Effector CD4-positive, alpha-beta T cell (primary cell): ENCODE measurements at regions not wholly inside any gene's neighbourhood (a gene's known extent, or its start where the extent isn't known, plus 50 kb on each side); places are given as distances from the start of the nearest gene placed in this dataset.

Experiments
- DNase-seq: peaks from one replicate; pipeline ENCODE4 v3.0.0-alpha.2; 2020

DNA sequence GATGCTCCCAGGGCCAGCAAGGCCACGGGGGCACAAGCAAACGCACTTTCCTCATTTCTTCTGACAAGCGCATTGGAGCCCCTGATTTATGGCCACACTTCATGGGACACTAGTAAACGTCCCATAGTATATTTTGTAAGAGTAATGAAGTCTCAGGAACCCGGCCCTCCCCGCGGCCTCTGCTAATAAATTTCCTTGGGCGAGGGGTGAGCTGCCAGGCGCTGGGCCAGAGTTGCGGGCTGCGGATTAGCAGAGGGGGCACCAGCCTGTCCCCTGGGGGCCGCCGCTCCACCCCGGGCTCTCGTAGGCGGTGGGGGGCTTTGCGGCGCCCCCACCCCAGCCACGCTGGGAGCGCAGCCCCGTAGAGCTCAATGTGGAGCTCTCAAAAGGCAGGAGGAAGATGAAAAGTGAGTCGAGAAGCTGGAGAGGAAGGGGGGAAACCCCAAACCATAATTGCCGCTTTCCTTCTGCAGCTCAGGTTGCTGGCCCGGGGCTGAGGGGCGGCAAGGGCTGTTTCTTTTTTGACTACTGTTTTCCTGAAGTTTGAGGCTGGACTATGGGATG, 173.6 kb downstream of the CDC5L start:
- DNase-seq: no peak

DNA sequence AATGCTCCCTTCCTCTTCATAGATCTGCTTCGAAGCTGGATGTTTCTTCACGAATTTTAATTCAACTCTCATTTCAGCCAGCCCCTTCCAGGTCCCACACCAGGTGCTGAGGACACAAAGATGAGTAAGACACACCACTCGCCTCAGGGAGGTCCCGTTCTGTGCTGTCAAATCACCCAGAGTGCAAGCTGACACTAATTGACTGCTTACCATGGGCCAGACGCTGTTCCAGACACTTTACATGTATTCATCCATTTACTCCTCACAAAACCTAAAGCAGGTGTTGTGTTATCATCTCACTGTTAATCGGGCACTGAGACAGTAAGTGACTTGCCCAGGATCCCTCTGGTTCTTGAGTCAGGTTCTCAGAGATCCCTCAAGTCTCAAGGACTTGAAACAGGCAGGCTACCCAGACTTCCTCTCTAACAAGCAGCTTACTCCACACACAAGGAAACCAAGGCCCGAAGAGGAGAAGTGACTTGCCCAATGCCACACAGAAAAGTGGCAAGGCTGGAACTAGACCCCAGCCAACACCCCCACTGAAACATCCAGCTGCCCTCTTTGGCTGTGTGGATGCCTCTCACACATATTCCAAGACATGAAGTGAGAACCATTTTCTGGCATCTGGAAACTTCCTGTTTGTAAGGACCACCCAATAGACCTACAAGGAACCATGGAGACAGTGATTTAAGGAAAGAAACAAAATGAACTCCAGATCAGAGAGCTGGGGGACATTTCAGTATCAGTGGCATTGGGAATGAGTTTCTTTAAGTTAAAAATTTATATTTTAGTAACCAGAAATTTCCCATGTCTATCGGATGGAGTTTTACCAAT, 174.5 kb downstream of the CDC5L start:
- no peak for DNase-seq

DNA sequence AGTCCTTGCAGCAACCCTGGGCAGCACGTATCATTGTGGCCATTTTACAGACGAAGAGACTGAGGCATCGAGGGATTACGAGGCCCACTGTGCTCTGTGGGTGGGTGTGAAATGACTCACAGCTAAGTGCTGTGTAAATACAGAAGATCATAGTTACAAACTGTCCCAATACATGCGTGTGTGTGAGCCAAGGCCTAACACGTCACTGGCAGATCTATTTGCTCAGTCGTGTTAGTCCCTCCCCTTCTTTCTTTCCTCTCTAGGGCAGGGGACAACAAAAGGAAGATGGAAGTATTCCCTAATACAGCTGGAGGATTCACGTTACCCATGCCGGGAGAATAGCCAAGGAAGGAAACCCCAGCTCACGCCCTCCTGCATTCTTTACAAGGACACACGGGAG, 175.9 kb downstream of the CDC5L start:
- DNase-seq: no peak

DNA sequence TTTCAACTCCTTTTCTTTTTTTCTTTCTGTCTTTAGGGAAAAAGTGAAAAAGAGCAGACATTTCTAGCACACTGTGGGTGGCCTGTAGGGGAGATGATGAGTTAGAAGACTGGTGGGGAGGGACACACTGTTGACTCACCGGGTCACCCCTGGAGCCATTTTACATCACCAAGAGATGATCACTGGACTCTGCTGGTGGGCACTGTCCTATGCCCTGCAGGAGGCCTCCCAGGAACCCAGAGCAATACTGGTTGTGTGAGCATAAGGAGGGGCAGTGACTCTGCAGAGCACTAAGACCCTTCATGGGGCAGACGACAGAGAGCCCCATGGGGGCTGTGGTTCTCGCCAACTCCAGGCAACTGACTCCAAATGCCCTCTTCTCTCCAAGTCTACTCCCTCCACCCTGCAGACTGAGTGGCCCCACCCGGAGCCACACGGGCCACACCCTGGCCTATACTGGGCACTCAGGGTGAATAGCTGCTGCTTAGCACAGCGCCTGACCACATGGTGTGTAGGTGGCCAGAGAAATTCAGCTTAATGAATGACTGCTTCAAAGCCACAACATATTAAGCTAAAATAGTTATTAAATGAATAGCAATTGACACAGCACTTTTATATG, 177.5 kb downstream of the CDC5L start:
- DNase-seq: no peak

DNA sequence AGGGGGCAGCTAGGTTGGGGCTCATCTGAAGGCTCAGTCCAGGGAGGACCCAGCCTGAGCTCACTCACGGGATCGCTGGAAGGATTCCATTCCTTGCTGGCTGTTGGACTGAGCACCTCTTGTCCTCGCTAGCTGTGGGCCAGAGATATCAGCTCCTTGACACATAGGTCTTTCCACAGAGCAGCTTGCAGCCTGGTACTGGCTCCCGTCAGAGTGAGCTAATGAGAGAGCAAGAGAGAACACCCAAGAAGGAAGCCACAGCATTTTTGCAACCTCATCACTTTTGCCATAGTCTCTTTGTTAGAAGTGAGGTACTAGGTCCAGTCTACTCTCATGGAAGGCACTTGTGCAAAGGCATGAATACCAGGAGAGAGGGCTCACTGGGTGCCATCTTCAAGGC, 179.9 kb downstream of the CDC5L start:
- DNase-seq: no peak

DNA sequence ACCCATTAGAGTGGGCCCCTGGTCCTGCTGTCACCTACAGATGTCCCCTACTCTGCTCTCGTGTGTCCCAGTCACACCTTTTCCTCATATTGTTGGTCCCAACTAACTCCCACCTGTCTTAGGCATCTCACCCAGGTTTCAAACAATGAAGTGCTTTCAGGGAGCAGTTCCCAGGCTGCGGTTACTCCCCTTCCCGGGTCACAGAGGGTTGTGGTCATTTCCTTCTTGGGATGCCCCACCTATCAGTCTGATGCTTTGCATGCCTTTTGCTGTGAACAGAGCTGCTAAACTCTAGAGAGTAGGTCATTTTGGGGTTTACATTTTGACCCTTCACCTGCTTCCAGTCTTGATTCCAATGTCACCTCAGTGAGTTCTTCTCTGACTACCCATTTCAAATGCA, 181.6 kb downstream of the CDC5L start:
- DNase-seq: no peak

DNA sequence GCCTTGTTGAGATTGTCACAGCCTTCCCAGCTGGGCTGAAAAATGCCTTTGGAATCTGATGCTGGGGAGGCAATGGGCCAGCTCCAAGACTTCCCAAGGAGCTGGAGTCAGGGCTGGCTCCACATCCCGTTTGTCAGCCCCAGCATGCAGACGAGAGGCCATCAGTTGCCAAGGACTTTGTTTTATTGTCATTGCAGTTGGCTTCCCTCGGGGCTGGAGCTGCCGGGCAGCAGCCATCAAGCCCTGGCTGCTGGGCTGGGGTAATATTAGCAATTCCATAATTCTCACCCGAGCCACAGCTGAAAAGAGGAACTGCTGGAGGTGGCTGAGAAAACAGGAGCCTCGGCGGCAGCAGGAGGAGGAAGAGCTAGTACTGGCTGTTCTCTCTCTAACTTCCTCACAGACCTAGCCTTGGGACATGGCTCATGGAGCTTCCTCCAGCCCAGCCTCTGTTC, 182.5 kb downstream of the CDC5L start:
- no peak for DNase-seq

DNA sequence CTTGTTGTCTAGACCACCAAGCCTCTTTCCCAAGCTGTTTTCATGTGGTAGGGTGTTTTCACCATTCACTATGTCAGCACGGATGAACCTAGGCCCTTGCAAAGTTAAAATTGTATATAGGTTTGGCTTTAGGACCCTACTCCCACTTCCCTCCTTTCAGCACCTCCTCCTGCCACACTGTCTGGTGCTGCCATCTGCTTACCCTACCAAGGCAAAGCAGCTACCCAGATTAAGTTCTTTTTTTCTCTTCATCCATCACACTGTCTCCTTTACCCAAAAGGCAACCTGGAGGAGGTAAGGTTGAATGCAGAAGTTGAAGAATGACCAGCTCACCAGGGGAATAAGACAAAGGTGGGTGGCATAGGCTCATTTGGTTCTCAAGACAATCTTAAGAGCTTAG, 184.0 kb downstream of the CDC5L start:
- DNase-seq: no peak

DNA sequence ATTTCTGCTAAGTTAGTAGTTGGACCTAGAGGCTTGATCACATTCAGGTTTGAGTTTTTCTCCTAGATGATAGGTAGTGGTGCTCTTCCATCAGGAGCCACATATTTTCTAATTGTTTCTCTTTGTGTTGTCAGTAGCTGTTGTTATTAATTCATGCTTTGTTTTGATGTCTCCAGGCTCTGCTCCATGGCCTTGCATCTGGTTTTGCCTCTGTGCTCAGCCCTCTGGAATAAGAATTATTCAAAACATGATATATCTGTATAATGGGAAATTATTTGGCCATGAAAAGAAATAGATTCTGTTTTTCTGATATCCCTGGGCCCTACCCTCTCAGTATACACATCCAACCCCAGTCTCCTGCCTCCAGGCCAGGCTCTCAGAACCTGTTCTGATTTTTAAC, 184.8 kb downstream of the CDC5L start:
- DNase-seq: no peak

DNA sequence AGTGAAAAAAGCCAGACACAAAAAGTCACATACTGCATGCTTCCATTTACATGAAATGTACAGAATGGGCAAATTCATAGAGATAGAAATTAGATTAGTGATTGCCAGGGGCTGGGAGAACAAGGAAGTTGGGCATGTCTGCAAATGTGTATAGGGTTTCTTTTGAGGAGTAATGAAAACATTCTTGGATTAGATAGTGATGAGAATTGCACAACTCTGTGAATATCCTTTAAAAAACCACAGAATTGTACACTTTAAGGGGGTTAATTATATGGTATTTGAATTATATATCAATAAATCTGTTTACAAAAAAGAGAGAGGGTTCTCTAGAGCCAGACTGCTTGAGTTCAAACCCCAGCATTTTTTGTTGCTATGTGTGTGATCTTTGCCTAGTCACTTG, 188.1 kb downstream of the CDC5L start:
- no peak for DNase-seq

DNA sequence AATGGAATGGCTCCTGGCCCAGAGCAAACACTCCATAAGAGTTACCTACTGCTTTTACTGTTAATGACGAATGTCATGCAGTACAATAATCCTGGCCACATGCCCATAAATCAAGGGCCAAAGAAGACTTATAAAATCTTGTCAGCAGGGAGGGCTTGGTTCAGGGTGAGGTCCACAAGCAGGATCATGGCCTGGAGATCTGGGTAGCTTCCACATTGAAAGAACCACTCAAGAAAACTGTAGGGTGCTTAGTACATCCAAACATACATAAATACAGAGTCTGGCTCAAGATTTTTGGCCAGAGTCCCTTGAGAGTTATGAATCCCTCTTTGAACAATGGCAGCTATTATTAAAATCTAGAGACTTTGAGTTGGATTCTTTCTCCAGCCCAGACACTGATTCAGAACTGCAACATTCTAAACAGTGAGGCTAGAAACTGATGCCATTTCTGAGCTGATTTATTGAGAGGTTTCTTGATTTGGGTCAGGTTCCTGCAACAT, 188.7 kb downstream of the CDC5L start:
- DNase-seq: no peak

DNA sequence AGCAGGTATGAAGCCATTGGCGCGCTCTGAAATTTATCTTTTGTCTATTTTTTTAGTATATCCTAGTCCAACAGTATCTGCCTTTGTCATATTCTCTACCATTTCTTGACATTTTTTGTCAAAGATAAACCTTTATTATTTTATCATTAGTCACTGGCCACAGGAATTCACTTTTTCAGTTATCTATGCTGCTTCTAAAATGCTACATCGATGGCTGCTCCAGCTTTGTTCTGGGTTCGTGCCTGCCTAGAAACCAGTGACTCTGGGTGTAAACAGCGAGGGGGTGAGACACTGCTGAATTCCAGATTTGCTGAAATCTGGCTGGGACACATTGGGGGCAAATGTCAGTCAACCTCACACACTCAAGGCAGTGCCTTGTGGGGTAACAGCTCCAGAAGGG, 193.4 kb downstream of the CDC5L start:
- DNase-seq: no peak

DNA sequence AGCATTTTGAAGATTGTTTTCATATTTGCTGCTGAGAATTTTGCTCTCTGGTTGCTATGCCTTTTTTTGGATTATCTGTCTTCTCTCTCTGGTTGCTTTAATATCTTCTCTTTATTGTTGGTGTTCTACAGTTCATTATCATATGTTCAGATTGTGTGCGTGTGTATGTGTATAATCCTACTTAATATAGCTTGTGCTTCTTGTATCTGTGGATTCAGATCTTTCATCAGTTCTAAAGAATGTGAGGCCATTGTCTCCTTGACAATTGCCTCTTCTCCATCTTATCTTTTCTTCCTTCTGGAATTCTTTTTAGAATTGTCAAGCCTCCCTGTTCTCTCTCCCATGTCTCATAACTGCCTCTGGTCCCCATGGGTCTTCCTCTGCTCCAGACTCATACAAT, 195.4 kb downstream of the CDC5L start:
- no peak for DNase-seq

DNA sequence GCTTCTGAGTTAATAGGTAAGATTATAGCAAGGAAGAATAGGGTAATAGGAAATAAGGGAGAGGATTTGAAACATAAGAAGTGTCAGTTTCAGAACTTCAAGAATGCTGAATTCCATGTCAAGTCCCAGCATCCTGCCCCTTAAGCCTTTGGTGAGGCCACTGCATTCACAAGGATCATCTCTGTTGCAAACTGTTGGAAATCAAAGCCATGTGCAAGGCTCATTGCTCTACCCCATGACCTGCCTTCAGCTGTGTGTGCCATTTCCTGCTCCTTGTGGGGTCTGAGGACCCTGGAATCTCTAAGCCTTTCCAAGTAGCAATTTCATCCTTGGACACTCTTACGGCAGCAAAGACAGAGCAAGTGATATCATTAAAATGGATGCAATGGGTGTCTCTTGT, 203.0 kb downstream of the CDC5L start:
- DNase-seq: no peak

DNA sequence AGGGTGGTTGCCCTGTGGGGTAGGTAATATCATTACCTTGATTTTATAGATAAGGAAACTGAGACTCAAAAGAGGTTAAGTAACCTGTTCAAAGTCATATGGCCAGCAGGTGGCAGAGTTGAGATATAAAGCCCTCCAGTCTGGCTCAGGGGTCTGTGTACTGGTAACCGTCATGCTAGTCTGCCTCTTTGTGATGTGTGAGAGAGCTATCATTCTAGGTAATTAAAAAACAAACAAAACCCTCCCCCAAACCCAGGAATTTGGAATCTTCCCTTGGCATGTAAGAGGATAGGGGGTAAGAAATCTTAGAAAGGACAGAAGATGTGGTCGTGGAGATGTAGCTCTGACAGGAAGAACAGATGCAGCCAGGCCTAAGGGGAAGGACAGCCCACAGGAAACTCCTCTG, 206.0 kb downstream of the CDC5L start:
- peak; percentile 24 for DNase-seq

DNA sequence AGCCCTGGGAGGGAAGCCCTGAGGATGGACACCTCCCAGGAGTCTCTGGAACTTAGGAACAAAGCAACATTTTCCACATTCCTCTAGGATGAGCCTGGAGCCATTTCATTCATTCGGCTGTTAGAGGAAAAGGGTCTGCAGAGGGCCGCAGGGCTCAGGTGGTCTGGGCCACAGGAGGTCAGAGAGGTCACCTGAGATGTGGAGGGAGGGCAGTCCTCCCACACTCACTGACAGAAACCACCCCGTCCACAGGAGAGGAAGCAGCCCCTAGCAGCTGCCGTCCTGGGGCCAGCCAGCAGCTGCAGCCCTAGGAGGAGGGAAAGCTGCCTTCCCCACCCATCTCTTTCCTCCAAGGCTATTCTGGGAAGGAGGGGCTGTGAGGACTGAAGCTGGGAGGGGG, 207.0 kb downstream of the CDC5L start:
- DNase-seq: no peak

DNA sequence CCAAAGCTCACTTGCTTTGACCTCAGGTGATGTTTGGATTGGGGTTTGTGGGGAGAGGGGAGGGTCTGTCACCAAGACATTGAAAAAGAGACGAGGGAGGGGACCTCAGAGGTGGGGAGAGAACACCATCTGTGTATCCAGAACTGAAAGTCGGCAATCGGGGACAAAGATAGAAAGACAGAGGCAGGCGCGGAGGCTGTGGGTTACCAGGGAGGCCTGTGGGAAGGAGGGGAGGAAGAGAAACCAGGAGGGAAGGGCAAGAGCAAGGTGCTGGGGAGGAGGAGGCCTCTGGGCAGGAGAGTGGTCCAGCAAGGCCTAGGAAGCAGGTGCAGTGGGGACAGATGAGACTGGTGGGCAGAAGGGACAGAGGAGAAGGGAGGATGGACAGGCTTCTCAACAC, 211.2 kb downstream of the CDC5L start:
- no peak for DNase-seq

DNA sequence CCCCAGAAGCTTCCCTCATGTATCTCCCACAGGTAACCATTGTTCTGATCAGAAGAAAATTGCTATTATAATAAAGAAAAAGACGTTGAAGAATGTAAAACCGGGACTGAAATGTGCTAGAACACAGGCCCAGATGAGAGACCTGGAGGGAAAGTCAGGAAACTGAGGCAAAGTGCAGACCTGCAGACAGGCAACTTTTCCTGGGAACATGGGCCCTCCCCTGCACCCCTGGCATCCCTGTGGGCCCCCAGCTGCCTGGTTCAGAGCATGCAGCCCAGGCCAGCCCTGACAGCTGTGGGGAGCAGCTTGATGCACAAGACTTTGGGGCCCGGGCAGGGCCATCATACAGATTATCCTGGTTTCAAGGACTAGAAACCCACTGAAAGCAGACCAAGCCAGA, 212.2 kb downstream of the CDC5L start:
- no peak for DNase-seq

DNA sequence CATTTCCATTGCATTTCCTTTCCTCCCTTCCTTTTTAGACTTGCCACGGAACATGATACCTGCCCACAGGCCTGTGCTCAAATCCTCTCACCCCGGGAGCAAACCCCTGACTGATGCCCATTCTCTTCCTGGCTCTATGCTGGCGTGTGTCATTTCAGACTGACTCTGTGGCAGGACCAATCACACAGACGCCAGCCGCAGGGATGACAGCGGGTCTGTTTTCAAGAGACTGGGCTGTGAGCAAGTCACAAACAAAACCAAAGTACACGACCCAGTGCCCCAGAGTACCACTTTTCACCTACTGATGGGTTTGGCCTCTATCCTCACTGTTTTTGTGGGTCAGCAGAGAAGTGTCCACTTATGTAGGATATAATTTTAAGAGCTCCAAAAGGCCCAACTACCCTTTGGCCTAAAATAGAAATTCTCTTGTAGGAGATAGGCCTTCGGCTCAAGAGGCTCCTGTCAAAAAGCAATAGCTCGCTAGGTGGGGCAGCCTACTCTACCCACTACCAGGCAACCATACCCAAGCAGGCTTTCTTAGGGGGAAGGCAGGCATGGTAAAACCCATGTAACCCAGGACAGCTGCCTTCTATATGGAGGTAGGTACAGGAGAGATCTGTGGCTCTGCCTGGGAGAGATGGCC, 215.7 kb downstream of the CDC5L start:
- DNase-seq: no peak

DNA sequence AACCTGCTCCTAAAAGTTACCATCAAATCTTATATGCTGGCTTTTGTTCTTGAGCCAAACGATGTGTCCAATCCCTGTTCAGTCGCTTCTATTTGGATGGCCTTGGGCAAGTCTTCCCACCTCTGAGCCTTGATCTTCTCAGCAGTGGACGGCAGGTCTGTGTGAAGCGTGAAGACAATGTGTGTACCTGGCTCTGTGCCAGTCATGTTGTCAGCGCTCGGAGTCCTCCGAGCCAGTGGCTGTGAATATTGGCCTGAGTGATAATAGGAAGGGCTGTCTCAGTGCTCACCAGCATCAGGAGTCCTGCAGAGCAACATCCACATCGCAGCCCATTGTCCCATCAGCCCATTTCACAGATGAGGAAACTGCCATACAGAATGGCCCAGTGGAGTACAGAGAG, 219.0 kb downstream of the CDC5L start:
- no peak for DNase-seq

DNA sequence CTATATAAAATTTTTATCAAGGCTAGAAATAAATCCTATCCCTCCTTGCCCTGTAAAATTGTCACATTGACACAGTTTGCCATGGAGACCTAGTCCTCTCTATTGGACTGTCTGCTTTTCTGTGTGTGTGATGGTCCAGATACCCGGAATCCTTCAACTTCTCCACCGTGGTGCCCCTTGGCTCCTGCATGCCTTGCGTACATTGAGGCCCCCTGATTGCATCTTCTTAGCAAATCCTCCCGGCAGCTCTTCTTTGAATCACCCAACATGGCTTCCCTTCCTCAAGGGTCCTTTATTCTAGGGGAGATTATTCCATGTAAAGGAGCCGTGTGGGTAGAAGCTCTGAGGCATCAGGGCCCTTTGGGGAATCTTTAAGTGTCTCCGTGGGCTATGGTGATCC, 219.5 kb downstream of the CDC5L start:
- DNase-seq: no peak

DNA sequence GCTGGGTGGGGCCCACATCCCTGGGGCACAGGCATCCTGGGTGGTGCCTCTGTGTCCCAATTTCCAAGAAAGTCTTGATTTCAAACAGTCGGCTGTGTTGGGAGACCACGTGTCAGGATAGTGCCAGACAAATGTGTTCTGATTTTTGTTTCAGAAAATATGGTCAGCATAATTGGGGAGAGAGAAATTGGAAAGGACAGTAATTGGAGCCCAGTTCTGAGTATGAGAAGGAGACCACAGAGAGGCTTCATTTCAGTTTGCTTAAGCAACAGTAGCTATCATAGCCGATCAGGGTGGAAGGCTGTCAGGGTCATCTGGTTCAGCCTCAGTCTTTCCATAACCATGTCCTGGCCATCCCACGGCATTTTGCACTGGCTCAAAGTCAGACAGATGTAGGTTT, 220.7 kb downstream of the CDC5L start:
- DNase-seq: no peak

DNA sequence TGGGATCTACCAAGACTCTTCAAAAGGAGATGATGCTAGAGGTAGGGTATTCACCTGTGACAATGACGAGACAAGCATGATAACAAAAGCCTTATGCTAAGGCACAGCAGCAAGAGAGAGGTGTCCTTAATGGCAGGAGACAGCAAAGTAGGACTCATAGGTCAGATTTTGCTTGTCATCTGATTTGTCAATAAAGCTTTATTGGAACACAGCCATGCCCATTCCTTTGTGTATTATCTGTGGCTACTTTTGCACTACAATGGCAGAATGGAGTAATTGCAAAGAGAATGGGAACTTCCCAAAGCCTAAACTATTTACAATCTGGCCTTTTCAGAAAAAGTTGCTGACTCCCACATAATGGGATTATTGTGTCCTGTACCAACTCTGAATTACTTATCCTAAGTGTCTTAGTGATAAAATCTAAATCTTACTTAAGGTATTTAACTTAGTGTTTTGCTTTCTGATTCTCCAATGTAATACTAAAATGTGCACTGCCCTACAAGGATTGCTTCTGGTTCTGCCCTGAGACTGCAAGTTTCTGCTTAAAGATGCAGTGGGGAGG, 221.6 kb downstream of the CDC5L start:
- no peak for DNase-seq
